ENCODE measurements at regions not wholly inside any gene's neighbourhood (a gene's known extent, or its start where the extent isn't known, plus 50 kb on each side); places are given as distances from the start of the nearest gene placed in this dataset.

DNA sequence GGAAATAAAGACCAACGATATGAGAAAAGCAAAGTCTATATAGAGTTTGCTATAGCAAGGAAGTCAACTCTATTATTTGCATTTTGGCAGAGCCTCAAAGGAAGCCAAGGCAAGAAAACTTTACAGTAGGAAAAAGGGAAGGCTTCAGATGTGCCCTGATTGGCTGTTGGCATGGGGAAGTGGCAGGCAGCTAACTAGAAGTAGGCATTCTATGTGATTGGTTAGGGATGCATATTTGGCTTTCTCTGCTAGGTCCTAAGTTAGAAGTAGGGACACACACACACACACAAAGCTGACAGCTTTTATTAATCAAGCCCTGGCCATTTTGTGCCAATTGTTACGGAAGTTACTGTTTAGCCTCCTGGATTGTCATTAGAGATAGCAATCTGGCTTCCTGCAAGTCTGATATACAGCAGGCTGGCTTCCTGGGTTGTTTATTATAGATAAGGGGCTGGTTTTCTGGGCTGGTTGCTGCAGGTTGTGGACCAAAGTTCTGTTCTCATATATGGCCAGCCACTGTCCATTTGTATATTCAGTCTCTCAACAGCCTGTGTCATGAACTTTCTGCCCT is 308.1 kb upstream of the GRAMD2B start:
- ATAC-seq (ENCODE audit: poor library complexity) (no peak), DNase-seq (no peak)
- ChIA-PET POLR2A (no interaction called here), CTCF (no interaction called here)
- intact Hi-C loops (cut with DNase I, micrococcal nuclease), result no loop called here
- no peaks in the 10 kb centered on the region for H3K4me1 Mint-ChIP-seq (ENCODE audit: low read depth)
- H3K4me1 ChIP-seq (ENCODE audit: insufficient read depth, low read length), result no peaks in the 10 kb centered on the region
- H3K9me3 Mint-ChIP-seq, result peaks cover 16% of the 10 kb centered on the region
- TF ChIP-seq, protein P1, sequence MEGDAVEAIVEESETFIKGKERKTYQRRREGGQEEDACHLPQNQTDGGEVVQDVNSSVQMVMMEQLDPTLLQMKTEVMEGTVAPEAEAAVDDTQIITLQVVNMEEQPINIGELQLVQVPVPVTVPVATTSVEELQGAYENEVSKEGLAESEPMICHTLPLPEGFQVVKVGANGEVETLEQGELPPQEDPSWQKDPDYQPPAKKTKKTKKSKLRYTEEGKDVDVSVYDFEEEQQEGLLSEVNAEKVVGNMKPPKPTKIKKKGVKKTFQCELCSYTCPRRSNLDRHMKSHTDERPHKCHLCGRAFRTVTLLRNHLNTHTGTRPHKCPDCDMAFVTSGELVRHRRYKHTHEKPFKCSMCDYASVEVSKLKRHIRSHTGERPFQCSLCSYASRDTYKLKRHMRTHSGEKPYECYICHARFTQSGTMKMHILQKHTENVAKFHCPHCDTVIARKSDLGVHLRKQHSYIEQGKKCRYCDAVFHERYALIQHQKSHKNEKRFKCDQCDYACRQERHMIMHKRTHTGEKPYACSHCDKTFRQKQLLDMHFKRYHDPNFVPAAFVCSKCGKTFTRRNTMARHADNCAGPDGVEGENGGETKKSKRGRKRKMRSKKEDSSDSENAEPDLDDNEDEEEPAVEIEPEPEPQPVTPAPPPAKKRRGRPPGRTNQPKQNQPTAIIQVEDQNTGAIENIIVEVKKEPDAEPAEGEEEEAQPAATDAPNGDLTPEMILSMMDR (IDR thresholded peaks at IDR 0.05), result no peak
- no peaks in the 10 kb centered on the region for H3K27me3 Mint-ChIP-seq
- no peaks in the 10 kb centered on the region for H3K27me3 ChIP-seq (ENCODE audit: control insufficient read depth in 1 of 2, insufficient read depth in 2 of 2, low read length in 2 of 2)
- H3K27ac Mint-ChIP-seq, result no peak overlapping the region
- peaks cover 0 to 8% of the 10 kb centered on the region in 2 experiments for H3K9me3 ChIP-seq (ENCODE audit: control insufficient read depth in 1 of 2, insufficient read depth in 1 of 2, low read length in 2 of 2)
- no peak overlapping the region for H3K4me3 ChIP-seq (ENCODE audit: low read length)
- no peaks in the 10 kb centered on the region for H3K36me3 ChIP-seq (ENCODE audit: insufficient read depth, low read length)
- H3K27ac ChIP-seq (ENCODE audit: low read depth in 1 of 2, low read length in 2 of 2), result no peak overlapping the region
- no peaks in the 10 kb centered on the region for H3K36me3 Mint-ChIP-seq (ENCODE audit: low read depth)
- no peak overlapping the region for H3K4me3 Mint-ChIP-seq

DNA sequence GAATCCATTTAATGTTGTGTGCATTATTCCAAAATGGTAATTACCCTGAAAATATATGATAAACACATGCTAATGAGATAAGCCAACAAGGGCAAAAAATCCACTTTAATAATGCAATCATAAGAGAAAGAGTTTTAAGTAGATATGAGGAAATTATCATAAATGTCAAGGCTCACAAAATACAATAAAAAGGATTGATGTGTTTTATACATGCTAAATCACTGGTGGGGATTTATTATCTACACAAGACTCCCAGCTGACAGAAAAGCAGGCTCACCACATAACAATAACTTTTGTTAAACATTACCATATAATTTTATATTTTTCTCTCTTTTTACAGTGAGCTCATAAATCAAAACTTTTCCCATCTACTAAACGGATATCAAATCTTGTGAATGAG is 306.2 kb upstream of the GRAMD2B start:
- Mint-ChIP-seq H3K27ac (no peak overlapping the region), H3K9me3 (peaks cover 12% of the 10 kb centered on the region), H3K4me1 (ENCODE audit: low read depth) (no peaks in the 10 kb centered on the region), H3K27me3 (no peaks in the 10 kb centered on the region), H3K4me3 (no peak overlapping the region), H3K36me3 (ENCODE audit: low read depth) (no peaks in the 10 kb centered on the region)
- Histone ChIP-seq H3K4me3 (ENCODE audit: low read length) (no peak overlapping the region), H3K27ac (ENCODE audit: low read depth in 1 of 2, low read length in 2 of 2) (no peak overlapping the region), H3K36me3 (ENCODE audit: insufficient read depth, low read length) (no peaks in the 10 kb centered on the region), H3K4me1 (ENCODE audit: insufficient read depth, low read length) (no peaks in the 10 kb centered on the region), H3K27me3 (ENCODE audit: control insufficient read depth in 1 of 2, insufficient read depth in 2 of 2, low read length in 2 of 2) (no peaks in the 10 kb centered on the region), H3K9me3 (ENCODE audit: control insufficient read depth in 1 of 2, insufficient read depth in 1 of 2, low read length in 2 of 2) (peaks cover 0 to 11% of the 10 kb centered on the region in 2 experiments)
- POLR2A ChIA-PET, result no interaction called here
- CTCF ChIA-PET, result no interaction called here
- ATAC-seq (ENCODE audit: poor library complexity), result no peak
- intact Hi-C loops (cut with DNase I, micrococcal nuclease), result no loop called here
- TF ChIP-seq, protein P1 (IDR thresholded peaks at IDR 0.05), result no peak
- DNase-seq, result no peak

DNA sequence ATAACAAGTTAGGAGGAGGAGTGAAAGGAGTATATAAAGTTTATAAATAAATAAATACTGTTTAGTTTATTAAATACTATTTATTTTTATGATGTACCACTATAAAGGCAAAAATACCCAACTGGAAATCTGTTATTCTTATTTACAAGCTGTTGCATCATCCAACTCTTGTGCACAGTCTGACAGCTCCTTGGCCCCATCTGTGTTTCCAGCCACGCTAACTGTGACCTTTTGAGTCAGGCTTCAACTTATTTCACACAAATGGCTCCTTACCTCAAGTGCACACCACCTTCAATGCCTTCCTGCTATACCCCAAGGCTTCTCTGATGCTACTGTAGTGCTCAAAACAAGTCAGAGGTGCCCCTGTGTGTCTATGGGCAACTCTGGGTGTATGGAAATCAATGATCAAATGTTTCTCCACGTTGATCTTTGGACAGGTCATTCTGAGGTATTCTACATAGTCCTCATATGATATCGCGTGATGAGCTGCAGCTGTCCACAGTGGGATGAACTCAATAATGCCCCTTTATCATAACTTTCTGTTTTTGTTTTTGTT is 303.2 kb upstream of the GRAMD2B start:
- H3K27me3 Mint-ChIP-seq, result no peaks in the 10 kb centered on the region
- Histone ChIP-seq H3K4me1 (ENCODE audit: insufficient read depth, low read length) (no peaks in the 10 kb centered on the region), H3K4me3 (ENCODE audit: low read length) (no peak overlapping the region), H3K27me3 (ENCODE audit: control insufficient read depth in 1 of 2, insufficient read depth in 2 of 2, low read length in 2 of 2) (no peaks in the 10 kb centered on the region), H3K9me3 (ENCODE audit: control insufficient read depth in 1 of 2, insufficient read depth in 1 of 2, low read length in 2 of 2) (peaks cover 0 to 3% of the 10 kb centered on the region in 2 experiments), H3K36me3 (ENCODE audit: insufficient read depth, low read length) (no peaks in the 10 kb centered on the region), H3K27ac (ENCODE audit: low read depth in 1 of 2, low read length in 2 of 2) (no peak overlapping the region)
- H3K4me3 Mint-ChIP-seq, result no peak overlapping the region
- H3K9me3 Mint-ChIP-seq, result peaks cover 10% of the 10 kb centered on the region
- ATAC-seq (ENCODE audit: poor library complexity), result no peak
- intact Hi-C loops (cut with DNase I, micrococcal nuclease), result no loop called here
- no peak overlapping the region for H3K27ac Mint-ChIP-seq
- no peaks in the 10 kb centered on the region for H3K36me3 Mint-ChIP-seq (ENCODE audit: low read depth)
- no peak for DNase-seq
- ChIA-PET CTCF (no interaction called here), POLR2A (no interaction called here)
- TF ChIP-seq, protein P1 (IDR thresholded peaks at IDR 0.05), result no peak
- no peaks in the 10 kb centered on the region for H3K4me1 Mint-ChIP-seq (ENCODE audit: low read depth)

Measured in CD4-positive, alpha-beta T cell (primary cell).